Stomach (tissue), 8 donors: ENCODE measurements at regions not wholly inside any gene's neighbourhood (a gene's known extent, or its start where the extent isn't known, plus 50 kb on each side); places are given as distances from the start of the nearest gene placed in this dataset.

Experiments used
- DNase-seq, 2 donors: peaks; one replicate each; pipeline versions ENCODE4 v3.0.0 to v3.0.0-alpha.2; 2013 to 2019
- H3K27ac ChIP-seq, 5 donors: fragments of 200-600 bp in 4 of 5; sonication (generic) in 4 of 5; one replicate each; pipeline ENCODE4 v1.5.1; 2013 to 2019; ENCODE audit warnings: mild to moderate bottlenecking in 1 of 5, moderate library complexity in 1 of 5
- H3K27me3 ChIP-seq, 3 donors: fragments of 200-600 bp; sonication (generic); one replicate each; pipeline ENCODE4 v1.5.1; 2017 to 2019; ENCODE audit warnings: mixed run types in 1 of 3
- H3K36me3 ChIP-seq, 4 donors: fragments of 200-600 bp; sonication (generic); 1 replicate in 3 of 4; 2 replicates in 1 of 4; pipeline ENCODE4 v1.5.1; 2016 to 2019
- H3K4me1 ChIP-seq, 4 donors: fragments of 200-600 bp; sonication (generic); one replicate each; pipeline ENCODE4 v1.5.1; 2016 to 2019
- H3K4me3 ChIP-seq, 4 donors: fragments of 200-600 bp; sonication (generic) in 3 of 4; one replicate each; pipeline ENCODE4 v1.5.1; 2016 to 2019; ENCODE audit warnings: mild to moderate bottlenecking in 1 of 4
- H3K9me3 ChIP-seq, 4 donors: fragments of 200-600 bp; sonication (generic); one replicate each; pipeline ENCODE4 v1.5.1; 2016 to 2019
- CTCF ChIP-seq, 7 experiments: fragments of 450-650 bp in 4 of 7; fragments of 200-600 bp in 3 of 7; sonication (generic) in 3 of 7; IDR thresholded peaks; one replicate each; pipeline ENCODE4 v1.5.1; 2016 to 2019; ENCODE audit warnings: antibody characterized with exemption in 7 of 7, control low read depth in 2 of 7, mild to moderate bottlenecking in 1 of 7
- EP300 ChIP-seq: sonication (generic); formaldehyde crosslinking; IDR thresholded peaks from one replicate; pipeline ENCODE4 v1.6.1; 2017; ENCODE audit warnings: antibody characterized with exemption
- POLR2A ChIP-seq, 4 donors: fragments of 450-650 bp; IDR thresholded peaks; one replicate each; pipeline ENCODE4 v1.6.1; 2016; ENCODE audit warnings: antibody characterized with exemption in 4 of 4, control low read depth in 2 of 4, mild to moderate bottlenecking in 1 of 4, moderate library complexity in 1 of 4
- POLR2AphosphoS5 ChIP-seq, 3 donors: sonication (generic); formaldehyde crosslinking; IDR thresholded peaks; one replicate each; pipeline ENCODE4 v1.6.1; 2016; ENCODE audit warnings: antibody characterized with exemption in 3 of 3
- WGBS, 5 donors: extraction: QIAGEN DNeasy Blood & Tissue Kit in 3 of 5; methylation state at CpG; one replicate each; pipeline versions ENCODE4 v1.1.5 to v1.1.7; 2013 to 2018; 5-methylcytosine and 5-hydroxymethylcytosine counted together
- intact Hi-C: fragments of 100-400 bp; cut with DNase I; formaldehyde crosslinking; loops from one replicate; pipeline ENCODE4 v1.15.1; 2023; ENCODE audit warnings: low total_unique reads
- donor health status: healthy with polysubstance abuse.
- donor health status: Bipolar disorder and iron deficiency.
- donor health status: healthy.

- Histone ChIP-seq H3K4me1 (peaks cover 0 to 4% (median 0%) of the 10 kb centered on the region in 4 donors), H3K36me3 (no peaks in the 10 kb centered on the region), H3K4me3 (no peak overlapping the region), H3K27ac (no peak overlapping the region), H3K9me3 (peaks cover 0 to 45% (median 20%) of the 10 kb centered on the region in 4 donors), H3K27me3 (no peaks in the 10 kb centered on the region)
- no peak for DNase-seq
- 95 to 100% (median 100%) methylated on average over 2 of the region's 2 CpGs for WGBS, 5 donors
- no peak for TF ChIP-seq POLR2AphosphoS5 (IDR thresholded peaks at IDR 0.05)
- TF ChIP-seq POLR2A (IDR thresholded peaks at IDR 0.05): no peak
- no peak for TF ChIP-seq EP300
- no peak for TF ChIP-seq CTCF (IDR thresholded peaks at IDR 0.05)
- intact Hi-C loops: no loop called here
These were observed 83.0 kb upstream of the ELN start for GRCh38 chr7:73945022-73945421.

- Histone ChIP-seq H3K27ac (no peak overlapping the region), H3K9me3 (peaks cover 0 to 24% (median 14%) of the 10 kb centered on the region in 4 donors), H3K27me3 (no peaks in the 10 kb centered on the region), H3K4me1 (no peaks in the 10 kb centered on the region), H3K4me3 (no peak overlapping the region), H3K36me3 (no peaks in the 10 kb centered on the region)
- TF ChIP-seq EP300: no peak
- no peak for TF ChIP-seq POLR2AphosphoS5 (IDR thresholded peaks at IDR 0.05)
- TF ChIP-seq CTCF (IDR thresholded peaks at IDR 0.05): no peak
- no peak for TF ChIP-seq POLR2A (IDR thresholded peaks at IDR 0.05)
- intact Hi-C loops: no loop called here
- WGBS, 5 donors: 95 to 99% (median 98%) methylated on average over 1 of the region's 1 CpG
- DNase-seq: no peak
These were observed 79.7 kb upstream of the ELN start for GRCh38 chr7:73948287-73948686.

GRCh38 chr7:73952266-73952665, 75.7 kb upstream of the ELN start:
- TF ChIP-seq CTCF (IDR thresholded peaks at IDR 0.05) (no peak), POLR2AphosphoS5 (IDR thresholded peaks at IDR 0.05) (no peak), POLR2A (IDR thresholded peaks at IDR 0.05) (no peak), EP300 (no peak)
- no peak for DNase-seq
- Histone ChIP-seq H3K9me3 (peaks cover 0 to 15% (median 7%) of the 10 kb centered on the region in 4 donors), H3K36me3 (no peaks in the 10 kb centered on the region), H3K4me3 (no peak overlapping the region), H3K4me1 (no peaks in the 10 kb centered on the region), H3K27ac (no peak overlapping the region), H3K27me3 (no peaks in the 10 kb centered on the region)
- intact Hi-C loops: no loop called here
- WGBS, 5 donors: 58 to 79% (median 67%) methylated on average over 4 of the region's 4 CpGs

- Histone ChIP-seq H3K27ac (no peak overlapping the region), H3K4me1 (no peaks in the 10 kb centered on the region), H3K36me3 (no peaks in the 10 kb centered on the region), H3K9me3 (no peaks in the 10 kb centered on the region), H3K27me3 (no peaks in the 10 kb centered on the region), H3K4me3 (no peak overlapping the region)
- intact Hi-C loops: no loop called here
- WGBS, 5 donors: 50 to 83% (median 74%) methylated on average over 3 of the region's 3 CpGs
- no peak for DNase-seq
- no peak for TF ChIP-seq CTCF (IDR thresholded peaks at IDR 0.05)
- no peak for TF ChIP-seq EP300
- no peak for TF ChIP-seq POLR2AphosphoS5 (IDR thresholded peaks at IDR 0.05)
- no peak for TF ChIP-seq POLR2A (IDR thresholded peaks at IDR 0.05)
These were observed 73.8 kb upstream of the ELN start for GRCh38 chr7:73954181-73954580.
